ENCODE measurements at regions not wholly inside any gene's neighbourhood (a gene's known extent, or its start where the extent isn't known, plus 50 kb on each side); places are given as distances from the start of the nearest gene placed in this dataset.

GRCh38 chr5:68411161-68411560 lies 195.6 kb downstream of the PIK3R1 start:
- Histone ChIP-seq H3K27ac (no peak overlapping the region), H3K36me3 (ENCODE audit: insufficient read depth in 1 of 2, low read depth in 1 of 2) (no peaks in the 10 kb centered on the region), H3K4me3 (no peak overlapping the region), H3K4me1 (no peaks in the 10 kb centered on the region), H3K9me3 (no peaks in the 10 kb centered on the region), H3K27me3 (ENCODE audit: insufficient read depth in 3 of 3, low read length in 2 of 3) (no peaks in the 10 kb centered on the region)
- intact Hi-C loops (cut with DNase I) = no loop called here
- ATAC-seq (no peak), DNase-seq (no peak)
- WGBS, 3 donors = 75 to 92% (median 84%) methylated on average over 4 of the region's 4 CpGs
- TF ChIP-seq CTCF (IDR thresholded peaks at IDR 0.05) = no peak

GRCh38 chr5:68415177-68416085 lies 199.9 kb downstream of the PIK3R1 start:
- no peak for TF ChIP-seq CTCF (IDR thresholded peaks at IDR 0.05)
- Histone ChIP-seq H3K4me3 (no peak overlapping the region), H3K9me3 (no peaks in the 10 kb centered on the region), H3K27ac (no peak overlapping the region), H3K36me3 (ENCODE audit: insufficient read depth in 1 of 2, low read depth in 1 of 2) (no peaks in the 10 kb centered on the region), H3K4me1 (peaks cover 7% of the 10 kb centered on the region), H3K27me3 (ENCODE audit: insufficient read depth in 3 of 3, low read length in 2 of 3) (no peaks in the 10 kb centered on the region)
- DNase-seq (no peak), ATAC-seq (no peak)
- 52 to 61% (median 57%) methylated on average over 4 of the region's 4 CpGs for WGBS, 3 donors
- intact Hi-C loops (cut with DNase I) = no loop called here

GRCh38 chr5:68416714-68417113 lies 201.2 kb downstream of the PIK3R1 start:
- 97 to 99% (median 98%) methylated on average over 1 of the region's 1 CpG for WGBS, 3 donors
- DNase-seq = no peak
- Histone ChIP-seq H3K9me3 (no peaks in the 10 kb centered on the region), H3K27me3 (ENCODE audit: insufficient read depth in 3 of 3, low read length in 2 of 3) (no peaks in the 10 kb centered on the region), H3K4me3 (no peak overlapping the region), H3K36me3 (ENCODE audit: insufficient read depth in 1 of 2, low read depth in 1 of 2) (no peaks in the 10 kb centered on the region), H3K27ac (no peak overlapping the region), H3K4me1 (peaks cover 7% of the 10 kb centered on the region)
- TF ChIP-seq CTCF (IDR thresholded peaks at IDR 0.05) = no peak
- ATAC-seq = no peak
- intact Hi-C loops (cut with DNase I) = no loop called here

- ATAC-seq = peak; percentile 42 to 68 (median 61)
- no peak for TF ChIP-seq CTCF (IDR thresholded peaks at IDR 0.05)
- Histone ChIP-seq H3K27ac (no peak overlapping the region), H3K9me3 (no peaks in the 10 kb centered on the region), H3K36me3 (ENCODE audit: insufficient read depth in 1 of 2, low read depth in 1 of 2) (no peaks in the 10 kb centered on the region), H3K4me3 (no peak overlapping the region), H3K27me3 (ENCODE audit: insufficient read depth in 3 of 3, low read length in 2 of 3) (no peaks in the 10 kb centered on the region), H3K4me1 (peaks cover 7% of the 10 kb centered on the region)
- DNase-seq = no peak
- intact Hi-C loops (cut with DNase I) = no loop called here
- 68 to 78% (median 75%) methylated on average over 3 of the region's 3 CpGs for WGBS, 3 donors
These were observed 202.6 kb downstream of the PIK3R1 start for GRCh38 chr5:68418201-68418600.
